Lower leg skin (tissue), 4 donors: ENCODE measurements at regions not wholly inside any gene's neighbourhood (a gene's known extent, or its start where the extent isn't known, plus 50 kb on each side); places are given as distances from the start of the nearest gene placed in this dataset.

ENCODE experiments used
- DNase-seq, 2 donors: peaks; one replicate each; pipeline ENCODE4 v3.0.0-alpha.2; 2019; ENCODE audit warnings: low spot score in 2 of 2
- H3K4me3 ChIP-seq: fragments of 200-600 bp; sonication (generic); 2 replicates; pipeline ENCODE4 v1.5.1; 2017; ENCODE audit warnings: mild to moderate bottlenecking, low read depth; ENCODE audit not compliant: poor library complexity, severe bottlenecking
- POLR2A ChIP-seq, 2 donors: fragments of 450-650 bp; IDR thresholded peaks; one replicate each; pipeline ENCODE4 v1.6.1; 2016 to 2017; ENCODE audit warnings: antibody characterized with exemption in 2 of 2, mild to moderate bottlenecking in 1 of 2, moderate library complexity in 1 of 2
- WGBS, 2 donors: methylation state at CpG; one replicate each; pipeline ENCODE4 v1.1.5; 2018; 5-methylcytosine and 5-hydroxymethylcytosine counted together
- intact Hi-C: fragments of 100-400 bp; cut with DNase I; formaldehyde crosslinking; loops from one replicate; pipeline ENCODE4 v1.15.0; 2023; ENCODE audit warnings: low total_unique reads
- TF ChIP-seq, protein P1 (sequence below), 3 donors: fragments of 450-650 bp; IDR thresholded peaks; one replicate each; pipeline ENCODE4 v1.5.1; 2016; ENCODE audit warnings: antibody characterized with exemption in 3 of 3, mild to moderate bottlenecking in 3 of 3, moderate library complexity in 2 of 3

GRCh38 chr6:145428706-145429105, 306.6 kb downstream of the EPM2A start:
- TF ChIP-seq POLR2A (IDR thresholded peaks at IDR 0.05) = no peak
- TF ChIP-seq, protein P1, sequence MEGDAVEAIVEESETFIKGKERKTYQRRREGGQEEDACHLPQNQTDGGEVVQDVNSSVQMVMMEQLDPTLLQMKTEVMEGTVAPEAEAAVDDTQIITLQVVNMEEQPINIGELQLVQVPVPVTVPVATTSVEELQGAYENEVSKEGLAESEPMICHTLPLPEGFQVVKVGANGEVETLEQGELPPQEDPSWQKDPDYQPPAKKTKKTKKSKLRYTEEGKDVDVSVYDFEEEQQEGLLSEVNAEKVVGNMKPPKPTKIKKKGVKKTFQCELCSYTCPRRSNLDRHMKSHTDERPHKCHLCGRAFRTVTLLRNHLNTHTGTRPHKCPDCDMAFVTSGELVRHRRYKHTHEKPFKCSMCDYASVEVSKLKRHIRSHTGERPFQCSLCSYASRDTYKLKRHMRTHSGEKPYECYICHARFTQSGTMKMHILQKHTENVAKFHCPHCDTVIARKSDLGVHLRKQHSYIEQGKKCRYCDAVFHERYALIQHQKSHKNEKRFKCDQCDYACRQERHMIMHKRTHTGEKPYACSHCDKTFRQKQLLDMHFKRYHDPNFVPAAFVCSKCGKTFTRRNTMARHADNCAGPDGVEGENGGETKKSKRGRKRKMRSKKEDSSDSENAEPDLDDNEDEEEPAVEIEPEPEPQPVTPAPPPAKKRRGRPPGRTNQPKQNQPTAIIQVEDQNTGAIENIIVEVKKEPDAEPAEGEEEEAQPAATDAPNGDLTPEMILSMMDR (IDR thresholded peaks at IDR 0.05) = no peak
- no peak overlapping the region for H3K4me3 ChIP-seq
- intact Hi-C loops = no loop called here
- no peak for DNase-seq
- WGBS, 2 donors = 55 to 56% methylated on average over 6 of the region's 6 CpGs

GRCh38 chr6:145442110-145442509, 293.2 kb downstream of the EPM2A start:
- TF ChIP-seq, protein P1 (IDR thresholded peaks at IDR 0.05) = no peak
- TF ChIP-seq POLR2A (IDR thresholded peaks at IDR 0.05) = no peak
- no peak for DNase-seq
- 84 to 98% methylated on average over 2 of the region's 2 CpGs for WGBS, 2 donors
- no peak overlapping the region for H3K4me3 ChIP-seq
- intact Hi-C loops = no loop called here

DNA sequence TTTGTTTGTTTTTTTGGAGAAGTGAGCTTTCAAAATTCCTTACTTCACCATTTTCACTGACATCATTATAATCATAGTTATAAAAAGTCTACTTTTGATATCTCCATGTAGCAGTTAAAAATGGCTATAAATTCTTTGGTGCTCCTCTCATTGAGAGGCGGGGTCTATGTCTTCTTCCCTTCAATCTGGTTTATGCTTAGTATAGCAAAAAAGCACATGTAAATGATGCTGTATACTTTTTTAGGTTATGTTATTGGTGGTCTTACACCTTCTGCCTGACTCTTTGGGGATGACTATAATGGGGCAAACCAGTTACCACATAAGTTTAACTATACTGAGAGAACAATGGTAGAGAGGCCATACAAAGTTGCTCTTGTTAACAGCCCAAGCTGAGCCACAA, 289.6 kb downstream of the EPM2A start:
- 73 to 80% methylated on average over 1 of the region's 1 CpG for WGBS, 2 donors
- H3K4me3 ChIP-seq = no peak overlapping the region
- intact Hi-C loops = no loop called here
- TF ChIP-seq, protein P1 (IDR thresholded peaks at IDR 0.05) = no peak
- no peak for TF ChIP-seq POLR2A (IDR thresholded peaks at IDR 0.05)
- DNase-seq = no peak

DNA sequence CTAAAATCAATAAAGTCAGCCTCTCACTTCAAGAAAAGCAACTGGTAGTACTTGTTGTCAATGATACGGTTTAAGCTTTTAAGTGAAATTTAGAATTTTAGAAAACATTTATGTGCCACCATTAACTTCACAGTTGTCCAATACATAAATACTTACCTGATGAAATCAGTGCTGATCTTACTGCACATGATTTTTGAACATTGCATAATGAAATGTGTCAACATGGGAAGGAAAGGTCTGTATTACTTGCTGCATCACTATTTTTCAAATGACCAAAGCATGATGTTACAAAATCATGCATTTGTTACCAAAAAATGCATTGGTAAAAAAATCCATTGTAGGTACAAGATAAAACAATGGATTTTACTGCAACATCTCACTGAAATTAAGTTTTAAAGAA, 284.3 kb downstream of the EPM2A start:
- DNase-seq = no peak
- intact Hi-C loops = no loop called here
- no peak overlapping the region for H3K4me3 ChIP-seq
- TF ChIP-seq, protein P1 (IDR thresholded peaks at IDR 0.05) = no peak
- TF ChIP-seq POLR2A (IDR thresholded peaks at IDR 0.05) = no peak
- 91 to 94% methylated on average over 1 of the region's 1 CpG for WGBS, 2 donors

DNA sequence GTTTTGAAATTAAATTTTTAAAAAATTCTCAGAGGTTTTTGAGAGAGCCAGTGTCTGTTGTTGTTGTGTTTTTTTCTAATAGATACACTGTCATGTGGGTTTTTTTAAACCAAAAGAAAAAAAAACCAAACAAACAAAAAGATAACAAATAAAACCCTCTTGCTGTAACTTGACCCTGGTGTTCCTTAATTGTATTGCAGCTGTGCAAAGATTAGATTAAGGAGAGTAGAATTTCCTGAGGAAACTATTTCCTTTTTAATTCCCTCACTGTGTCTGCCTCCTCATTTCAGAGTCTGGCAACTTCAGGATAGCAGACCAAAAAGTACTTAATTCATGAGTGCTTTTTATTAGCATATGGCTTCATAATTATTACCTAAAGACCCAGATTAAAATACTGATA, 281.9 kb downstream of the EPM2A start:
- intact Hi-C loops = no loop called here
- DNase-seq = no peak
- no peak overlapping the region for H3K4me3 ChIP-seq
- no peak for TF ChIP-seq POLR2A (IDR thresholded peaks at IDR 0.05)
- TF ChIP-seq, protein P1 (IDR thresholded peaks at IDR 0.05) = no peak

DNA sequence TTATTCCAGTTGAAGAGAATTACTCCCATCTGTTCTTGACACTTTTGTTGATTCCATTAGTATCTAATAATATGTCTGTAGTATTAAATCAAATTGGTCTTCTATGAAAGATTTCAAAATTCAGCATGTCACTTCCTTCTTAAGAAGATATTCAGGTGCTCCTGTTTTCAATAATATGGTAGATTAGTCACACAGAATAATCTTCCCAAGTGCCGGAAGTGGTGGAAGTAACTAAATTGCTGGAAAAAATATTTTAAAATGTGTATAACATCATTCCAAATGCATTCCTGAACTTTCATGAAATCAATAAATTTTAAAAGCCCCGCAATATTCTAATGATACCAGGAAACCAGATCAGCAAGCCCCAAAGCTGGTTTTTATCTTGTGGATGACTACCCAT, 281.3 kb downstream of the EPM2A start:
- TF ChIP-seq, protein P1 (IDR thresholded peaks at IDR 0.05) = no peak
- TF ChIP-seq POLR2A (IDR thresholded peaks at IDR 0.05) = no peak
- H3K4me3 ChIP-seq = no peak overlapping the region
- intact Hi-C loops = no loop called here
- DNase-seq = no peak
- WGBS, 2 donors = 76 to 85% methylated on average over 2 of the region's 2 CpGs
